ENCODE measurements at regions not wholly inside any gene's neighbourhood (a gene's known extent, or its start where the extent isn't known, plus 50 kb on each side); places are given as distances from the start of the nearest gene placed in this dataset.

DNA sequence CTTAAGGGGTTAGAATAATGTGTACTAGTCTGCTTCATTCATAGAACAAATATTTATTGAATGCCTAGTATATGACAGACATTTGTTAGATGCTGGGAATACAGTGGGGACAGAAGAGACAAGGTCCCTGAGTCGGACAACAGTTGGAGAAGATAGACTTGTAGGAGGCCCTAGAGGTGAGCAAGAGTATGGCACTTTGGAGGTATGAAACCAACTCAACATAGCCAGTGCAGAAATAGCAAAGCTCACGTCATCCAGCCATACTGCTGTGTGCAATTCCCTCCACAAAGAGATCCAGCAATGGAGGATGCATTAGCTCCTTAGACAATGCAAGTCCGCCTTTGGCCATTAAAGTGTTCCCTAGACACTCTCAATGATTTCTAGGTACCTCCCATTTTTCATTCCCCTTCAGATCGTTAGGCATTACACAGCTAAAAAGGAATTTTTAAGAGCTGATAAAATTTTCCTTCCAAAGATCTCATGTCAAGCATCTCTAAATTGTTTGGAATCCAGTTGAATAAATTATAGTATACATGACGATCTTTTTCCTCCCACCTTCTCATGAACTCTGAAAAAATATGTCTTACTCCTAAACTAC lies 1949.6 kb upstream of the WWC1 start:
- H3K4me3 ChIP-seq: no peak overlapping the region
- TF ChIP-seq, protein P1, sequence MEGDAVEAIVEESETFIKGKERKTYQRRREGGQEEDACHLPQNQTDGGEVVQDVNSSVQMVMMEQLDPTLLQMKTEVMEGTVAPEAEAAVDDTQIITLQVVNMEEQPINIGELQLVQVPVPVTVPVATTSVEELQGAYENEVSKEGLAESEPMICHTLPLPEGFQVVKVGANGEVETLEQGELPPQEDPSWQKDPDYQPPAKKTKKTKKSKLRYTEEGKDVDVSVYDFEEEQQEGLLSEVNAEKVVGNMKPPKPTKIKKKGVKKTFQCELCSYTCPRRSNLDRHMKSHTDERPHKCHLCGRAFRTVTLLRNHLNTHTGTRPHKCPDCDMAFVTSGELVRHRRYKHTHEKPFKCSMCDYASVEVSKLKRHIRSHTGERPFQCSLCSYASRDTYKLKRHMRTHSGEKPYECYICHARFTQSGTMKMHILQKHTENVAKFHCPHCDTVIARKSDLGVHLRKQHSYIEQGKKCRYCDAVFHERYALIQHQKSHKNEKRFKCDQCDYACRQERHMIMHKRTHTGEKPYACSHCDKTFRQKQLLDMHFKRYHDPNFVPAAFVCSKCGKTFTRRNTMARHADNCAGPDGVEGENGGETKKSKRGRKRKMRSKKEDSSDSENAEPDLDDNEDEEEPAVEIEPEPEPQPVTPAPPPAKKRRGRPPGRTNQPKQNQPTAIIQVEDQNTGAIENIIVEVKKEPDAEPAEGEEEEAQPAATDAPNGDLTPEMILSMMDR (IDR thresholded peaks at IDR 0.05): no peak
- FAIRE-seq (no peak), DNase-seq (no peak), ATAC-seq (no peak)
- no peaks in the 10 kb centered on the region for H3K27me3 ChIP-seq
- H3K9me3 ChIP-seq: no peaks in the 10 kb centered on the region
- H3K27ac ChIP-seq: no peak overlapping the region
- WGBS, 2 donors: 61 to 75% methylated on average over 5 of the region's 5 CpGs
- H3K4me1 ChIP-seq: no peaks in the 10 kb centered on the region
- no peaks in the 10 kb centered on the region for H3K36me3 ChIP-seq
- intact Hi-C loops (cut with DNase I): no loop called here

DNA sequence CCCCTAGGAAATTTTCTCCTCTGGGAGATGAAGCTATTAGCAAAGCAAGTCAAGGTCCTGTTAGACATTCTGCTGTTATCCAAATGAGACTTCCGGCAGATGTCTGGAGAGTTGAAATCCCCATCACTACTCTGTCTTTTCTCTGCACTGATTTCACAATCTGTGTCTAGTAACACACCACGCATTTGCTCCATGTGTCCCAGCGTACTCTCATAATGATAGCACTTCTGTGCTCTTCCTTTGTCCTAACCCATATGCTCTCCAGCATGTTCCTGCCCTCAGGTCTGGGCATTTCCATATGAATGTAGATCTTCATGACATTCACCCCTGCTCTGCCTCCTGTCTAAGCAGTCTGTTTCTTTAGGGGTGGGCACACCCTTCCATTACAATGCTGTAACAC lies 1949.0 kb upstream of the WWC1 start:
- H3K27ac ChIP-seq: no peak overlapping the region
- 78 to 81% methylated on average over 3 of the region's 3 CpGs for WGBS, 2 donors
- no peaks in the 10 kb centered on the region for H3K27me3 ChIP-seq
- intact Hi-C loops (cut with DNase I): no loop called here
- no peak for FAIRE-seq
- no peaks in the 10 kb centered on the region for H3K9me3 ChIP-seq
- no peak overlapping the region for H3K4me3 ChIP-seq
- ATAC-seq: no peak
- H3K36me3 ChIP-seq: no peaks in the 10 kb centered on the region
- DNase-seq: no peak
- H3K4me1 ChIP-seq: no peaks in the 10 kb centered on the region
- TF ChIP-seq, protein P1 (IDR thresholded peaks at IDR 0.05): no peak

DNA sequence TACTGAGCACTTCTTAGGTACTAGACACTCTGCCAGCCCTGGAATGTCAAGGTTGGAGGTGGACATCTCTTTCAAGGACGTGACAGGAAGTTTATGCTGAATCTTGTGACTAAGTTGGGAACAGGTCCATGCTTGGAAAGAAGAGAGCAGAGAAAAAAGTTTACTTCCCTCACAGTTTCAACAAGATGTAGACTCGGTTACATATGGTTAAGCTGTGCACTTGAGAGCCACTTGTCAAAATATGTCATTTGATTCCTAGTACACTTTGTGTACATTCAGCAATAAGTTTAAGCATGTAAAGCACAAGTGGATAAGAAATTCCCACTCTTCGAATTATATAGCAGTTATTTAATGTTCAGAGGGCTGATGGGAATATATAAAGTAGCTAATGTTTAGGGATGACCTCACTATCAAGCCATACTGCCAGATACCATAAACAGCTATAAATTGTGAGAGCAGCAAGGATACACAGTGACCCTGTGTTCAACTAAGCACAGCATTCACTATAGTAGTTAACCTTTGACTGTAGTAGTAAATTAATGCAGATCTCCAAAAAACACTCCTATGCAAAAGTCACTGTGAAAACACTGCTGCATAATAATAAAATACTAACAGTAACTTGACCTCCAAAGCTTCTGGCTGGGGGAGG lies 1944.6 kb upstream of the WWC1 start:
- no peaks in the 10 kb centered on the region for H3K27me3 ChIP-seq
- H3K27ac ChIP-seq: no peak overlapping the region

DNA sequence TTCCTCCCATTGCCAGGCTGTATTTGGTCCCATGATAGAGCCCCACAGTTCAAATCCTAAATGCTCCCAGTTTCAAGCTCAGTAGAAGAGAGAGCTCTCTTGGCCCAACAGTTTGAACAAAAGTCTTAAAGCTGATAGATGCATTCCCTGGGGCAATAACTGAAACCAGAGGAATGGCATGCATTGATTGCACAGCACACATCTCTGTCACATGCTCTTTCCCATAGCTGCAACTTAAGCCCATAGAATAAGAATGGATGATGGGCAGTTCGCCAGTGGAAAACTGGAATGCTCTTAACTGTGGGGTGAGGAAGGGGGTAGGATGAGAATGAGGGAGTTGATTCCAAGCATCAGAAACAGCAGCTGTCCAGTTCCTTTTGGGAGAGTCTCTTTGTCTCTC lies 1942.4 kb upstream of the WWC1 start:
- Histone ChIP-seq H3K4me3 (no peak overlapping the region), H3K27me3 (no peaks in the 10 kb centered on the region), H3K27ac (no peak overlapping the region), H3K36me3 (no peaks in the 10 kb centered on the region), H3K4me1 (no peaks in the 10 kb centered on the region), H3K9me3 (no peaks in the 10 kb centered on the region)
- intact Hi-C loops (cut with DNase I): no loop called here
- DNase-seq: no peak
- TF ChIP-seq, protein P1 (IDR thresholded peaks at IDR 0.05): no peak
- no peak for FAIRE-seq
- 46 to 59% methylated on average over 1 of the region's 1 CpG for WGBS, 2 donors
- ATAC-seq: no peak

More for the DNA sequence above, 1944.6 kb upstream of the WWC1 start:
- WGBS, 2 donors: 33 to 48% methylated on average over 3 of the region's 3 CpGs
- ATAC-seq (no peak), DNase-seq (no peak), FAIRE-seq (no peak)
- no peaks in the 10 kb centered on the region for H3K4me1 ChIP-seq
- TF ChIP-seq, protein P1 (IDR thresholded peaks at IDR 0.05): no peak
- intact Hi-C loops (cut with DNase I): no loop called here
- H3K36me3 ChIP-seq: no peaks in the 10 kb centered on the region
- H3K9me3 ChIP-seq: no peaks in the 10 kb centered on the region
- no peak overlapping the region for H3K4me3 ChIP-seq

DNA sequence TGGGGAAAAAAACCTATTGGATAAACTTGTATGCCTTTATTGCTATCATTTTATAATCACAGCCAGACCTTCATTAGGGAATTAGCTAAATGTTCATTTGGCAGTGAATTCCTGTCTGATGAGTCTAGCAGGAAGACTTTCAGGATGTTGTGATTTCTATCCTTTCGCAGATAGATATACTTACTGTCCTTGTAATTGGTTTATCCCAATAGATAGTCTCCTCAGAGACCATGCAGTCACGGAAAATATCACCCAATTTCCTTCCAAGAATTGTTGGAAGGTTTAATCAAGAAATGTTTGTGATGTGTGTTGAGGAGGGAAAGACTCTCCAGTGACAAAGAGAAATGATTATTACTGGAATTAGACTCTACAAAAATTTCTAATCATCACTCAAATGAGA lies 1937.9 kb upstream of the WWC1 start:
- no peak for ATAC-seq
- Histone ChIP-seq H3K27ac (no peak overlapping the region), H3K9me3 (no peaks in the 10 kb centered on the region), H3K4me1 (no peaks in the 10 kb centered on the region), H3K27me3 (no peaks in the 10 kb centered on the region), H3K4me3 (no peak overlapping the region), H3K36me3 (no peaks in the 10 kb centered on the region)
- intact Hi-C loops (cut with DNase I): no loop called here
- TF ChIP-seq, protein P1 (IDR thresholded peaks at IDR 0.05): no peak
- FAIRE-seq: no peak
- 59 to 69% methylated on average over 2 of the region's 2 CpGs for WGBS, 2 donors
- no peak for DNase-seq

Measured in pancreas (tissue), 10 donors.